ENCODE measurements at regions not wholly inside any gene's neighbourhood (a gene's known extent, or its start where the extent isn't known, plus 50 kb on each side); places are given as distances from the start of the nearest gene placed in this dataset.

GRCh38 chr21:43343992-43344886 lies 82.7 kb downstream of the SIK1 start:
- 81 to 82% methylated on average over 21 to 37 of the region's 37 CpGs for WGBS, 2 experiments (ENCODE audit: insufficient coverage in 1 of 2, insufficient read length in 1 of 2)
- no peaks in the 10 kb centered on the region for H3K36me3 ChIP-seq (ENCODE audit: control insufficient read depth, insufficient read depth, low read length)
- H3K36me3 Mint-ChIP-seq (ENCODE audit: low read depth) = no peaks in the 10 kb centered on the region
- H3K4me1 ChIP-seq (ENCODE audit: control insufficient read depth, insufficient read depth, low read length) = peaks cover 12% of the 10 kb centered on the region
- TF ChIP-seq CTCF (conservative IDR thresholded peaks at IDR 0.05) = no peak
- no peaks in the 10 kb centered on the region for H3K27me3 Mint-ChIP-seq (ENCODE audit: insufficient read depth)
- peaks cover 15% of the 10 kb centered on the region for H3K4me1 Mint-ChIP-seq
- peak overlapping the region; percentile 29 for H3K4me3 Mint-ChIP-seq
- peak overlapping the region; percentile 11 for H3K9ac ChIP-seq (ENCODE audit: extremely low read depth, low read length, poor library complexity, severe bottlenecking)
- no peaks in the 10 kb centered on the region for H3K9me3 Mint-ChIP-seq
- no peaks in the 10 kb centered on the region for H3K9me3 ChIP-seq (ENCODE audit: control insufficient read depth, low read length)
- no peak overlapping the region for H3K4me3 ChIP-seq (ENCODE audit: low read length)
- peak overlapping the region; percentile 55 for H3K27ac Mint-ChIP-seq
- no peak for DNase-seq
- peak overlapping the region; percentile 6 for H3K27ac ChIP-seq (ENCODE audit: low read depth, low read length)
- H3K27me3 ChIP-seq (ENCODE audit: control insufficient read depth, insufficient read depth, low read length, poor library complexity, severe bottlenecking) = no peaks in the 10 kb centered on the region

- H3K36me3 Mint-ChIP-seq (ENCODE audit: low read depth) = no peaks in the 10 kb centered on the region
- Histone ChIP-seq H3K36me3 (ENCODE audit: control insufficient read depth, insufficient read depth, low read length) (no peaks in the 10 kb centered on the region), H3K27me3 (ENCODE audit: control insufficient read depth, insufficient read depth, low read length, poor library complexity, severe bottlenecking) (no peaks in the 10 kb centered on the region), H3K27ac (ENCODE audit: low read depth, low read length) (no peak overlapping the region), H3K9ac (ENCODE audit: extremely low read depth, low read length, poor library complexity, severe bottlenecking) (no peak overlapping the region), H3K4me1 (ENCODE audit: control insufficient read depth, insufficient read depth, low read length) (peaks cover 12% of the 10 kb centered on the region), H3K4me3 (ENCODE audit: low read length) (no peak overlapping the region), H3K9me3 (ENCODE audit: control insufficient read depth, low read length) (no peaks in the 10 kb centered on the region)
- H3K27me3 Mint-ChIP-seq (ENCODE audit: insufficient read depth) = no peaks in the 10 kb centered on the region
- H3K4me1 Mint-ChIP-seq = peaks cover 15% of the 10 kb centered on the region
- H3K9me3 Mint-ChIP-seq = no peaks in the 10 kb centered on the region
- TF ChIP-seq CTCF (conservative IDR thresholded peaks at IDR 0.05) = no peak
- no peak for DNase-seq
- no peak overlapping the region for H3K4me3 Mint-ChIP-seq
- 86 to 88% methylated on average over 17 to 26 of the region's 26 CpGs for WGBS, 2 experiments (ENCODE audit: insufficient coverage in 1 of 2, insufficient read length in 1 of 2)
- H3K27ac Mint-ChIP-seq = peak overlapping the region; percentile 91
Observed at GRCh38 chr21:43343095-43343991, 83.6 kb downstream of the SIK1 start.

- Mint-ChIP-seq H3K27me3 (ENCODE audit: insufficient read depth) (no peaks in the 10 kb centered on the region), H3K27ac (no peak overlapping the region), H3K36me3 (ENCODE audit: low read depth) (no peaks in the 10 kb centered on the region), H3K4me1 (peaks cover 15% of the 10 kb centered on the region), H3K4me3 (no peak overlapping the region), H3K9me3 (peaks cover 5% of the 10 kb centered on the region)
- Histone ChIP-seq H3K36me3 (ENCODE audit: control insufficient read depth, insufficient read depth, low read length) (no peaks in the 10 kb centered on the region), H3K27ac (ENCODE audit: low read depth, low read length) (no peak overlapping the region), H3K9me3 (ENCODE audit: control insufficient read depth, low read length) (no peaks in the 10 kb centered on the region), H3K4me1 (ENCODE audit: control insufficient read depth, insufficient read depth, low read length) (peaks cover 12% of the 10 kb centered on the region), H3K4me3 (ENCODE audit: low read length) (no peak overlapping the region), H3K9ac (ENCODE audit: extremely low read depth, low read length, poor library complexity, severe bottlenecking) (no peak overlapping the region), H3K27me3 (ENCODE audit: control insufficient read depth, insufficient read depth, low read length, poor library complexity, severe bottlenecking) (no peaks in the 10 kb centered on the region)
- 89 to 91% methylated on average over 15 to 17 of the region's 17 CpGs for WGBS, 2 experiments (ENCODE audit: insufficient coverage in 1 of 2, insufficient read length in 1 of 2)
- no peak for TF ChIP-seq CTCF (conservative IDR thresholded peaks at IDR 0.05)
- DNase-seq = no peak
Observed at GRCh38 chr21:43342301-43342881, 84.5 kb downstream of the SIK1 start.
